Esophagus squamous epithelium (tissue), 5 donors: ENCODE measurements at regions not wholly inside any gene's neighbourhood (a gene's known extent, or its start where the extent isn't known, plus 50 kb on each side); places are given as distances from the start of the nearest gene placed in this dataset.

Experiments used
- DNase-seq: peaks from one replicate; lab custom pipeline; 2025; lab: John Stamatoyannopoulos, UW
- H3K27ac ChIP-seq, 4 donors: fragments of 200-600 bp; sonication (generic); one replicate each; pipeline ENCODE4 v1.5.1; 2016 to 2019; ENCODE audit warnings: mild to moderate bottlenecking in 1 of 4
- H3K27me3 ChIP-seq, 4 donors: fragments of 200-600 bp; sonication (generic); 1 replicate in 3 of 4; 2 replicates in 1 of 4; pipeline versions ENCODE4 v1.5.1 to v1.6.0; 2017 to 2021; ENCODE audit warnings: antibody characterized with exemption in 1 of 4
- H3K36me3 ChIP-seq, 3 donors: fragments of 200-600 bp; sonication (generic); one replicate each; pipeline ENCODE4 v1.5.1; 2016 to 2019
- H3K4me1 ChIP-seq, 3 donors: fragments of 200-600 bp; sonication (generic); one replicate each; pipeline ENCODE4 v1.5.1; 2017 to 2019
- H3K4me3 ChIP-seq, 4 donors: fragments of 200-600 bp; sonication (generic); 1 replicate in 3 of 4; 2 replicates in 1 of 4; pipeline ENCODE4 v1.5.1; 2016 to 2019; ENCODE audit warnings: mild to moderate bottlenecking in 2 of 4, moderate library complexity in 1 of 4
- H3K9me3 ChIP-seq, 3 donors: fragments of 200-600 bp; sonication (generic); one replicate each; pipeline ENCODE4 v1.5.1; 2016 to 2019
- CTCF ChIP-seq, 6 experiments: fragments of 450-650 bp in 4 of 6; fragments of 200-600 bp in 2 of 6; sonication (generic) in 2 of 6; IDR thresholded peaks; one replicate each; pipeline ENCODE4 v1.5.1; 2016 to 2019; ENCODE audit warnings: antibody characterized with exemption in 6 of 6, mild to moderate bottlenecking in 4 of 6, moderate library complexity in 4 of 6
- POLR2A ChIP-seq, 4 donors: fragments of 450-650 bp; IDR thresholded peaks; one replicate each; pipeline ENCODE4 v1.6.1; 2017; ENCODE audit warnings: antibody characterized with exemption in 4 of 4, mild to moderate bottlenecking in 4 of 4, moderate library complexity in 3 of 4
- WGBS, 2 donors: methylation state at CpG; one replicate each; pipeline ENCODE4 v1.1.5; 2018; 5-methylcytosine and 5-hydroxymethylcytosine counted together
- intact Hi-C: fragments of 100-400 bp; cut with DNase I; formaldehyde crosslinking; loops from one replicate; pipeline ENCODE4 v1.15.0; 2022
- donor health status: DM: yes; HTN: yes; CAD: no.

DNA sequence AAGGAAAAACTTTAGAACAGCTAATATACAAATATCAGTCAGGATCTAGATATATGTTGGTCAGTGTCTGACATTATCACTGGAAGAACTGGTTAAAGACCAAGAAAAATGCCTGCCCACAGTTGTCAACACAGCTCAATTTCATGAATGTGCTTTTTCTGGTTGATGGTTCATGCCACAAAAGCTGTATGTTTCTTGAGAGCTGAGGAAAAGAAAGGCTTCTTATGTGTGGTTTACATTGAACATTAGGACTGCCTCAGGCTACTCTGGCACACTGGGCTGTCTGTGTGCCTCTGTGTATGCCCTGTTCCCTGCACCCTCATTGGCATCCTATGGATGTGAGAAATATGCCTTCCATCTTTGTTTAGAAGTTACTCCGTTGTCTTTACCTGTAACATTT lies 218.8 kb upstream of the RGS6 start:
- 52 to 71% methylated on average over 1 of the region's 1 CpG for WGBS, 2 donors
- no peak overlapping the region for H3K27ac ChIP-seq
- TF ChIP-seq POLR2A (IDR thresholded peaks at IDR 0.05) (no peak), CTCF (IDR thresholded peaks at IDR 0.05) (no peak)
- intact Hi-C loops = no loop called here
- no peak overlapping the region for H3K4me3 ChIP-seq
- H3K27me3 ChIP-seq = no peaks in the 10 kb centered on the region
- H3K9me3 ChIP-seq = no peaks in the 10 kb centered on the region
- peaks cover 0 to 33% (median 5%) of the 10 kb centered on the region in 3 donors for H3K4me1 ChIP-seq
- H3K36me3 ChIP-seq = peaks cover 0 to 28% (median 0%) of the 10 kb centered on the region in 3 donors
- no peak for DNase-seq

- Histone ChIP-seq H3K36me3 (peaks cover 0 to 23% (median 0%) of the 10 kb centered on the region in 3 donors), H3K4me1 (peaks cover 0 to 33% (median 5%) of the 10 kb centered on the region in 3 donors), H3K4me3 (no peak overlapping the region), H3K9me3 (no peaks in the 10 kb centered on the region), H3K27me3 (no peaks in the 10 kb centered on the region), H3K27ac (no peak overlapping the region)
- TF ChIP-seq POLR2A (IDR thresholded peaks at IDR 0.05) (no peak), CTCF (IDR thresholded peaks at IDR 0.05) (no peak)
- intact Hi-C loops = no loop called here
- 65 to 68% methylated on average over 1 of the region's 1 CpG for WGBS, 2 donors
- no peak for DNase-seq
These were observed 218.0 kb upstream of the RGS6 start for GRCh38 chr14:71714225-71714624.

- intact Hi-C loops = no loop called here
- 79 to 81% methylated on average over 6 of the region's 6 CpGs for whole genome bisulfite sequencing, 2 donors
- no peak for TF ChIP-seq CTCF (IDR thresholded peaks at IDR 0.05)
- TF ChIP-seq POLR2A (IDR thresholded peaks at IDR 0.05) = no peak
- Histone ChIP-seq H3K27ac (no peak overlapping the region), H3K27me3 (no peaks in the 10 kb centered on the region), H3K4me1 (peaks cover 0 to 32% (median 5%) of the 10 kb centered on the region in 3 donors), H3K36me3 (peaks cover 0 to 12% (median 0%) of the 10 kb centered on the region in 3 donors), H3K4me3 (no peak overlapping the region), H3K9me3 (no peaks in the 10 kb centered on the region)
- DNase-seq = no peak
These were observed 216.0 kb upstream of the RGS6 start for GRCh38 chr14:71716041-71716772.

GRCh38 chr14:71720978-71721624 lies 211.1 kb upstream of the RGS6 start:
- intact Hi-C loops = no loop called here
- H3K27me3 ChIP-seq = no peaks in the 10 kb centered on the region
- no peak overlapping the region for H3K4me3 ChIP-seq
- peaks cover 0 to 12% (median 5%) of the 10 kb centered on the region in 3 donors for H3K4me1 ChIP-seq
- TF ChIP-seq CTCF (IDR thresholded peaks at IDR 0.05) = peak in 4 of 6 experiments; percentile 36 to 73 (median 46)
- TF ChIP-seq POLR2A (IDR thresholded peaks at IDR 0.05) = no peak
- no peaks in the 10 kb centered on the region for H3K9me3 ChIP-seq
- 60 to 68% methylated on average over 5 to 7 of the region's 9 CpGs for WGBS, 2 donors
- H3K27ac ChIP-seq = no peak overlapping the region
- peaks cover 0 to 50% (median 0%) of the 10 kb centered on the region in 3 donors for H3K36me3 ChIP-seq
- DNase-seq = no peak

DNA sequence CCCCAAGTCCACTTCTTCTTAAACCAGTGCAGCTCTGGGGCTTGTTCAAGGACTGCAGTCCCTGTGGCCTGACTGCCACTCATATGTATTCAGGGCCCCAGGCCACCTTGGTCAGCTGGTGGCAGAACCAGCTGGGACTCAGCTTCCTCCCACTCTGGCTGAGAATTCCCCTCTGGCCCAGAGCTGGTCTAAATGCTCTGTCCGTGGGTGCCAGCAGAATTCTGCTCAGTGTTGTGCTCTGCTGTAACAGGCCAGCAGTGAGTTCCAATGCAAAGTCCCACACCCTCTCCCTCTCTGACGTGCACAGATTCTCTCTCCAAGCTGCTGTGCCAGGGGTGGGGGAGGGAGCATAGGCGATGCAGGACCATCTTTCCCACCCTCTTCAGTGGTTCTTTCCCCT lies 210.4 kb upstream of the RGS6 start:
- intact Hi-C loops = no loop called here
- Histone ChIP-seq H3K27ac (no peak overlapping the region), H3K4me1 (peaks cover 0 to 18% (median 5%) of the 10 kb centered on the region in 3 donors), H3K27me3 (no peaks in the 10 kb centered on the region), H3K36me3 (peaks cover 0 to 48% (median 0%) of the 10 kb centered on the region in 3 donors), H3K4me3 (no peak overlapping the region), H3K9me3 (no peaks in the 10 kb centered on the region)
- WGBS, 2 donors = 33 to 60% methylated on average over 1 to 3 of the region's 3 CpGs
- TF ChIP-seq CTCF (IDR thresholded peaks at IDR 0.05) = no peak
- TF ChIP-seq POLR2A (IDR thresholded peaks at IDR 0.05) = no peak
- DNase-seq = no peak
